Endothelial cell of umbilical vein (primary cell): ENCODE measurements at regions not wholly inside any gene's neighbourhood (a gene's known extent, or its start where the extent isn't known, plus 50 kb on each side); places are given as distances from the start of the nearest gene placed in this dataset.

Experiments
- CTCF ChIP-seq, 2 donors: IDR thresholded peaks; 1 replicate in 1 of 2; 2 replicates in 1 of 2; pipeline ENCODE4 v1.5.1; 2011; ENCODE audit warnings: low read length in 2 of 2, mild to moderate bottlenecking in 2 of 2, moderate library complexity in 2 of 2, control low read depth in 1 of 2, inconsistent platforms in 1 of 2, low read depth in 1 of 2; ENCODE audit not compliant: insufficient read depth in 1 of 2; ENCODE audit errors: extremely low read depth in 1 of 2
- EZH2 ChIP-seq: IDR thresholded peaks from 2 replicates; pipeline ENCODE4 v1.6.1; 2012; ENCODE audit warnings: borderline replicate concordance, low read depth, mild to moderate bottlenecking, moderate library complexity, low read length, inconsistent platforms; ENCODE audit not compliant: severe bottlenecking
- FOS ChIP-seq: IDR thresholded peaks from 2 replicates; pipeline ENCODE4 v1.6.1; 2011; ENCODE audit warnings: mild to moderate bottlenecking, low read length, moderate library complexity, borderline replicate concordance; ENCODE audit not compliant: insufficient read depth
- GATA2 ChIP-seq: IDR thresholded peaks from 2 replicates; pipeline ENCODE4 v1.7.0; 2011; ENCODE audit warnings: low read depth, mild to moderate bottlenecking, moderate library complexity, mixed read lengths, low read length; ENCODE audit not compliant: insufficient read length, insufficient read depth
- JUN ChIP-seq: IDR thresholded peaks from 2 replicates; pipeline ENCODE4 v1.6.1; 2011; ENCODE audit warnings: borderline replicate concordance, low read depth; ENCODE audit not compliant: insufficient read length, insufficient read depth
- MAX ChIP-seq: IDR thresholded peaks from 2 replicates; pipeline ENCODE4 v1.6.1; 2011; ENCODE audit not compliant: insufficient read depth, insufficient read length
- MYC ChIP-seq: IDR thresholded peaks from one replicate; pipeline ENCODE4 v1.6.1; 2011; ENCODE audit warnings: mild to moderate bottlenecking, low read depth, low read length
- POLR2A ChIP-seq: IDR thresholded peaks from 2 replicates; pipeline ENCODE4 v1.6.1; 2012; ENCODE audit warnings: low read depth, mild to moderate bottlenecking, control low read depth, low read length
- POLR2AphosphoS5 ChIP-seq: IDR thresholded peaks from 2 replicates; pipeline ENCODE4 v1.6.1; 2012; ENCODE audit warnings: low read depth, mild to moderate bottlenecking, control low read depth, low read length, moderate library complexity; ENCODE audit not compliant: insufficient read depth

- TF ChIP-seq POLR2A, result no peak
- no peak for TF ChIP-seq CTCF (IDR thresholded peaks at IDR 0.05; ENCODE audit: extremely low read depth in 1 of 2, insufficient read depth in 1 of 2, low read depth in 1 of 2, low read length in 2 of 2)
- TF ChIP-seq POLR2AphosphoS5, result no peak
- no peak for TF ChIP-seq EZH2
- TF ChIP-seq FOS, result no peak
- no peak for TF ChIP-seq MAX
- TF ChIP-seq MYC, result no peak
- no peak for TF ChIP-seq JUN
- TF ChIP-seq GATA2, result no peak
These were observed 920.1 kb downstream of the BRD1 start for GRCh38 chr22:48907591-48907990.
